Thoracic aorta (tissue), 2 donors: ENCODE measurements at regions not wholly inside any gene's neighbourhood (a gene's known extent, or its start where the extent isn't known, plus 50 kb on each side); places are given as distances from the start of the nearest gene placed in this dataset.

Experiments used
- ATAC-seq: fragments of 150-250 bp; one replicate; pipeline ENCODE4 v1.8.0; 2017; ENCODE audit warnings: low read depth; ENCODE audit not compliant: insufficient number of reproducible peaks, low FRiP score
- DNase-seq: peaks from one replicate; pipeline ENCODE4 v3.0.0-alpha.2; 2020; ENCODE audit warnings: low spot score
- H3K27ac ChIP-seq, 2 donors: fragments of 200-600 bp; sonication (generic); 1 replicate in 1 of 2; 2 replicates in 1 of 2; pipeline ENCODE4 v1.5.1; 2016; ENCODE audit warnings: mild to moderate bottlenecking in 2 of 2, moderate library complexity in 2 of 2
- H3K27me3 ChIP-seq: fragments of 200-600 bp; sonication (generic); replicated peaks from 2 replicates; pipeline ENCODE4 v1.6.0; 2016; ENCODE audit warnings: mild to moderate bottlenecking; ENCODE audit not compliant: insufficient read depth
- H3K36me3 ChIP-seq: fragments of 200-600 bp; sonication (generic); one replicate; pipeline ENCODE4 v1.5.1; 2016
- H3K4me1 ChIP-seq, 2 donors: fragments of 200-600 bp; sonication (generic); 1 replicate in 1 of 2; 2 replicates in 1 of 2; pipeline versions ENCODE4 v1.5.1 to v1.6.0; 2016; ENCODE audit warnings: low read depth in 2 of 2, mild to moderate bottlenecking in 1 of 2; ENCODE audit not compliant: control insufficient read depth in 1 of 2
- H3K4me3 ChIP-seq: fragments of 200-600 bp; sonication (generic); 2 replicates; pipeline ENCODE4 v1.5.1; 2016; ENCODE audit warnings: mild to moderate bottlenecking
- H3K9me3 ChIP-seq: fragments of 200-600 bp; sonication (generic); 2 replicates; pipeline ENCODE4 v1.5.1; 2016
- TF ChIP-seq, protein P1 (sequence below): fragments of 200-600 bp; sonication (generic); IDR thresholded peaks from one replicate; pipeline ENCODE4 v1.5.1; 2019; ENCODE audit warnings: antibody characterized with exemption

DNA sequence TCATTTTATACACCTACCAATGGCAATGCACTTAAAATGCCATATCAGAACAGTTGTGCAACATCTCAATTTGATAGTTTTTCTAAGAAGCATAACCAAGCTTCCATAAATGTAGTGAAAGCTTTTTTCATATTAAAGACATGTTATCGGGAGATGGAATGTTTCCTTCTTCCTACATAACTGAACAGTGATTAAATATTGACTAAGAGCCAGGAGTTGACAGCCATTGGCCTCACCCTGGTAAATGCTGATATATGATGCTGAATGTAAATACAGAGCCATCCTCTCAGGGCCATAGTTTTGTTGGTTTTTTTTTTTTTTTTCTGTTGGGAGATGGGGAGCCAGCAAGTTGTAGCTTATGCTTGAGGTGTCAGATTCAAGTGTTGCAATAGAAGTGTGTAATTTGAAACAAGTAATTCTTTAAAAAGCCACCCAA is 203.3 kb upstream of the IL12A start:
- ATAC-seq (no peak), DNase-seq (no peak)
- TF ChIP-seq, protein P1, sequence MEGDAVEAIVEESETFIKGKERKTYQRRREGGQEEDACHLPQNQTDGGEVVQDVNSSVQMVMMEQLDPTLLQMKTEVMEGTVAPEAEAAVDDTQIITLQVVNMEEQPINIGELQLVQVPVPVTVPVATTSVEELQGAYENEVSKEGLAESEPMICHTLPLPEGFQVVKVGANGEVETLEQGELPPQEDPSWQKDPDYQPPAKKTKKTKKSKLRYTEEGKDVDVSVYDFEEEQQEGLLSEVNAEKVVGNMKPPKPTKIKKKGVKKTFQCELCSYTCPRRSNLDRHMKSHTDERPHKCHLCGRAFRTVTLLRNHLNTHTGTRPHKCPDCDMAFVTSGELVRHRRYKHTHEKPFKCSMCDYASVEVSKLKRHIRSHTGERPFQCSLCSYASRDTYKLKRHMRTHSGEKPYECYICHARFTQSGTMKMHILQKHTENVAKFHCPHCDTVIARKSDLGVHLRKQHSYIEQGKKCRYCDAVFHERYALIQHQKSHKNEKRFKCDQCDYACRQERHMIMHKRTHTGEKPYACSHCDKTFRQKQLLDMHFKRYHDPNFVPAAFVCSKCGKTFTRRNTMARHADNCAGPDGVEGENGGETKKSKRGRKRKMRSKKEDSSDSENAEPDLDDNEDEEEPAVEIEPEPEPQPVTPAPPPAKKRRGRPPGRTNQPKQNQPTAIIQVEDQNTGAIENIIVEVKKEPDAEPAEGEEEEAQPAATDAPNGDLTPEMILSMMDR: no peak
- no peak overlapping the region for H3K4me3 ChIP-seq
- no peaks in the 10 kb centered on the region for H3K27me3 ChIP-seq
- no peaks in the 10 kb centered on the region for H3K36me3 ChIP-seq
- no peaks in the 10 kb centered on the region for H3K9me3 ChIP-seq
- H3K27ac ChIP-seq: peak overlapping the region; percentile 12 to 74
- H3K4me1 ChIP-seq: peaks cover 32 to 90% of the 10 kb centered on the region in 2 donors

DNA sequence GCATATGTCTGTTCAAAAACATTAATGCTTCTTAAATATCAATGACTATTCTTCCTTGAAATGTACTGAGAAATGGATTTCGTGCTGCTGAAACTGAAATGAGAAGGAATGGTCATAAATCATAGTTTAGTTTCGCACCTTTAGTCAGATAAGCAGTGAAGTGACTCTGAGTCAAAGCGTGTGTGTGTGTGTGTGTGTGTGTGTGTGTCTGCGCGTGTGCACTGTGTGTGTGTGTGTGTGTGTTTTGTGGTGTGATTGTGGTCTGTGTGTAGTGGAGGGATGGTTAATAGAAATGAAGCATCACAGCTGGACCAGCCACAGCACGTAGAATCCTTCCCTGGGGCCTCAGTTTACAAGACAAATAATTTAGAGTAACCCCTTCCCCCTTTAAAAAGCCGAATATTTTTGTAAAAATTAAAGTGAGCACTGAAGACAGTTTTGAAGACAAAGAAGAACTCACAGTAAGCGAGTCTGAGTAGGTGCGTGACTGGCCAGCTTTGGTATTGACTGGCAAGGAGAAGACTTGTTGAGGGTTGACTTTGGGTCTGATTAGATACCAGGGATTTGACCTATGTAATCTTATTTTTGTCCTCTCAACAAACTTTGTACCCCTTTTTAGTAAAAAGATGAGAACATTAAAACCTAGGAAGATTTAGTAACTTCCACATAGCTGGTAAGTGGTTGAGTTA is 202.0 kb upstream of the IL12A start:
- H3K27ac ChIP-seq: peak overlapping the region in 1 of 2 donors; percentile 71
- peaks cover 43 to 92% of the 10 kb centered on the region in 2 donors for H3K4me1 ChIP-seq
- DNase-seq (no peak), ATAC-seq (no peak)
- TF ChIP-seq, protein P1: no peak
- H3K4me3 ChIP-seq: no peak overlapping the region
- no peaks in the 10 kb centered on the region for H3K27me3 ChIP-seq
- H3K9me3 ChIP-seq: no peaks in the 10 kb centered on the region
- H3K36me3 ChIP-seq: no peaks in the 10 kb centered on the region

DNA sequence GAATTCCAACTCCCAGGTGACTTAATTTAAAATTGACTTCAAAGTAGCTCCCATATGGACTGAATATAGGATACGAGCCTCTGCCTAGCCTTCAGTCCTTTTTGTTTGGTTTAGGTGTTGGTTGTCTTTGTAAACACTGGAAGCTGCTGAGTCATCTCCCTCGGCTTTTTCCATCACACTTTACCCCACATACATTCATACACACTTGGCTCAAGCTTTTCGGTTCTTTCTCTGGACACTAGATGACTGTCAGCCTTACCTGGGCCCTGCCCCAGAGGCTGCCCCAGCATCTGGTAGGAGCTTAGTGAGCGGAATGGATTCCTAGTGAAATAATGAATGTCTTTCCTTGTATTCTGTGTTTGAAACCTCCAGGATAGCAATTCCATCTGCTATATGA is 201.5 kb upstream of the IL12A start:
- no peak overlapping the region for H3K4me3 ChIP-seq
- no peaks in the 10 kb centered on the region for H3K27me3 ChIP-seq
- H3K9me3 ChIP-seq: no peaks in the 10 kb centered on the region
- no peaks in the 10 kb centered on the region for H3K36me3 ChIP-seq
- TF ChIP-seq, protein P1: no peak
- peaks cover 45 to 98% of the 10 kb centered on the region in 2 donors for H3K4me1 ChIP-seq
- no peak for DNase-seq
- no peak for ATAC-seq
- H3K27ac ChIP-seq: peak overlapping the region; percentile 37 to 71

DNA sequence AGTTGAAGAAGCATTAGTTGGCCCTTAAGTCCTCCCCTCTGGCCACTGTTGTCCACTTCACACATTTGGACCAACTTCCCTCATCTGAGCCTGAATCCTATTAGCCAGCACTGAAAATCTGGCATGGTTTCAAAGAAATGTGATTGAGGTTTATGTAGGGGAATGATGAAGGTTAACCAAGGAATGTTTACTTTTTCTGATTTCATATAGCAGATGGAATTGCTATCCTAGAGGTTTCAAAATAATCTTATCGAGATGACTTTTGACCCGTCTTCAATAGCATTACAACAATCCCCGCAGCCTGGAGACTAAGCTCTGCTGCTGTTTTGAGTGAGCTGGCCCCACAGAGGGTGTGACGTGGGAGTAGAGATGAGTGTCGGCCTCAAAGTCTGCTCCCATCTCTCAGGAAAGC is 200.8 kb upstream of the IL12A start:
- DNase-seq: no peak
- H3K9me3 ChIP-seq: no peaks in the 10 kb centered on the region
- H3K27me3 ChIP-seq: no peaks in the 10 kb centered on the region
- TF ChIP-seq, protein P1: no peak
- peaks cover 46 to 99% of the 10 kb centered on the region in 2 donors for H3K4me1 ChIP-seq
- ATAC-seq: no peak
- H3K36me3 ChIP-seq: no peaks in the 10 kb centered on the region
- H3K4me3 ChIP-seq: peak overlapping the region; percentile 34
- peak overlapping the region; percentile 37 to 71 for H3K27ac ChIP-seq

DNA sequence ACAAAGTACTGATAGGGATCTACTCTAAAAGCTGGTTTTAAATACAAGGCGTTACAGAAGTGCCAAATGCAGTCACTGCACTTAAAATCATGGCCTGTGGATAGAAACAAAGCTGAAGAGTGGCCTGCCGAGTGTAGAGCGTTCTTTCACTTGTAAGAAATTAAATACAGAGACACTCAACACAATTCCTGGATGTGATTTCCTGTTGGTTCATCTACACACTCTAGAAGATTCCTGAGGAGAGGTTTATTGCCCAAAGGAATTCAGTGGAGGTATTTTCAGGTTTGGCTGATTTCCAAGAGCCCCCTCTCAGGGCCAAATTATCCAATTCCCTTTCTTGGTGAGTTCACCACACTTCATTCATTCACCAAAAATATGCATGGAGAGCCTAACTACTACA is 200.3 kb upstream of the IL12A start:
- peaks cover 49 to 99% of the 10 kb centered on the region in 2 donors for H3K4me1 ChIP-seq
- H3K27me3 ChIP-seq: no peaks in the 10 kb centered on the region
- ATAC-seq (no peak), DNase-seq (no peak)
- H3K36me3 ChIP-seq: no peaks in the 10 kb centered on the region
- TF ChIP-seq, protein P1: no peak
- H3K9me3 ChIP-seq: no peaks in the 10 kb centered on the region
- peak overlapping the region; percentile 34 for H3K4me3 ChIP-seq
- peak overlapping the region; percentile 37 to 71 for H3K27ac ChIP-seq
